Memory B cell (primary cell): ENCODE measurements at regions not wholly inside any gene's neighbourhood (a gene's known extent, or its start where the extent isn't known, plus 50 kb on each side); places are given as distances from the start of the nearest gene placed in this dataset.

Source experiments
- ATAC-seq: fragments of 150-1000 bp; cut with Tn5 transposase; 2 replicates; pipeline ENCODE4 v1.10.0; 2021; ENCODE audit warnings: low read depth, mild to moderate bottlenecking, moderate library complexity
- DNase-seq, 2 donors: peaks; one replicate each; pipeline ENCODE4 v3.0.0; 2022; ENCODE audit warnings: low spot score in 2 of 2
- H3K27ac Mint-ChIP-seq: one replicate; pipeline ENCODE4 v1.8.0; 2022; ENCODE audit warnings: mild to moderate bottlenecking, moderate library complexity, mixed read lengths
- H3K27me3 Mint-ChIP-seq: one replicate; pipeline ENCODE4 v1.8.0; 2022; ENCODE audit warnings: mixed read lengths
- H3K36me3 Mint-ChIP-seq: one replicate; pipeline ENCODE4 v1.8.0; 2022; ENCODE audit warnings: mild to moderate bottlenecking, mixed read lengths
- H3K4me1 Mint-ChIP-seq: one replicate; pipeline ENCODE4 v1.8.0; 2022; ENCODE audit warnings: mixed read lengths
- H3K4me3 Mint-ChIP-seq: one replicate; pipeline ENCODE4 v1.8.0; 2022; ENCODE audit warnings: mild to moderate bottlenecking, moderate library complexity, mixed read lengths
- H3K9me3 Mint-ChIP-seq: one replicate; pipeline ENCODE4 v1.8.0; 2022; ENCODE audit warnings: mixed read lengths

DNA sequence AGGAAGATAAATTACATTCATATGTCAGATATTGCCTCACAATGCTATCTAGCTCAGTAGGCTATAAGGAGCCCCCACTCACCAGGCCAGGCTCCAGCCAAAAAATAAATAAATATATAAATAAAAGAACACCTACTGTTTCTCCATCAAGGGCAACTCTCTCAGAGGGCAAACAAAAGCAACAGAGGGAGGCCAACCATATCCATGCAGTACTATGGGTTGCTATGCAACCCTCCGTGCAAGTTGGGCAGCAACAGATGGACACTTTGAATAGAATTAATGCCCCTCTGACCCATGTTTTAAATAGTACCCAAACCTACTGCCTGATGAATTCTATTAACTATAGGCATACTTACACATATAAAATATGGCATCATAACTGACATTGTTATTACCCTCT lies 279.8 kb upstream of the EDNRB start:
- no peaks in the 10 kb centered on the region for H3K9me3 Mint-ChIP-seq
- no peak for DNase-seq
- ATAC-seq = no peak

DNA sequence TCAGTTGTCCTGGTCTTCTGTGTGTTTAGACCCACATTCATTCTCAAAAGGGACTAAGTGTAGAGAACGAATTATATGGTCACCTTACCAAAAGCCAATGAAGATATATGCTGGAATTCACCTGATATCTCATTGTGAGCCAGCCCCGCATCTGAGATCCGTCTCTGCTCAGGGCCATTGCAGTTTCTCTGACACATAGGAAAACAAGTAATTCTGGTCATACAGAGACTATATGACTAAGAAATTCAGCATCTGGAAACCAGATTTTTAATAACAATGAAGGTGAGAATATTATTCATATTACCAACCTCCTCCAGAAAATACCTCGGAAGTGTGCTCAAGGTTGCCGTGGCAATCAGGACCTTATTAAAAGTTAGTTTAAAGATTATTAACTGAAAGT lies 278.6 kb upstream of the EDNRB start:
- no peak for ATAC-seq
- Mint-ChIP-seq H3K4me3 (no peak overlapping the region), H3K4me1 (no peaks in the 10 kb centered on the region), H3K27me3 (peaks cover 1% of the 10 kb centered on the region), H3K36me3 (no peaks in the 10 kb centered on the region), H3K27ac (no peak overlapping the region), H3K9me3 (no peaks in the 10 kb centered on the region)
- no peak for DNase-seq

More for the DNA sequence above, 279.8 kb upstream of the EDNRB start:
- no peaks in the 10 kb centered on the region for H3K4me1 Mint-ChIP-seq
- no peak overlapping the region for H3K4me3 Mint-ChIP-seq
- no peak overlapping the region for H3K27ac Mint-ChIP-seq
- H3K36me3 Mint-ChIP-seq = no peaks in the 10 kb centered on the region
- H3K27me3 Mint-ChIP-seq = peaks cover 1% of the 10 kb centered on the region

DNA sequence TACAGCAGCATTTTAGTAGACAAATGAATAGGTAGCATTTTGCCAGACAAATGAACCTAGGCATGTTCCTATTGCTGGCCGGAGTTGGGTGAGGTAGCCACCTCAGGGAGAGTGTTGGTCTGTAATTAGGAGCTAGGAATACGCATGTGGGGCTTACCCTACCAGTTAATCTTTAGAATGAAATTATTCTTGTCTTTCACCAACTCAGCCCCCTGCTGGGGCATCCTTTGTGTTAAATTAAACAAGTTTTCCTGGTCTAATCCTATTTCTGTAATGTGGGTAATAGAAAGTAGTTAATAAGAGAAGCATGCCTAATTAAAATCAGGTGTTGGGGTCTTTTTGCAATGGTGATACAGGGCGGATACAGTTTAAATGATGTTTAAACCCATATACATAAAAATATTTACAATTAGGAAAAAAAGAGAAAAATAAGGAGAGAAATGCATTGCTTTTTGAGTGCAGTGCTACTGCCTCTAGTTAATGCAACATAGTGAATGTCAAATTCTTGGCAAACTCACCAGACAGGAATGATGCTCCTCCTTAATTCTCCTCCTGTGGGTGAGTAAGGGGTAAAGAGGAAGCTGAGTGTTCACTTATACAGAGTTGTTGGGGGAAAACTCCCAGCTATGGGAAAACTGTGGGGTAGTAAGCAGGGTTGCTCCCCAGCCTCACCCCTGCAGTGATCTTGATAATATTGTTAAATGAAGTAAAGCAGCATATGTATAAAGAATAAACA lies 276.4 kb upstream of the EDNRB start:
- no peaks in the 10 kb centered on the region for H3K9me3 Mint-ChIP-seq
- no peak for DNase-seq

DNA sequence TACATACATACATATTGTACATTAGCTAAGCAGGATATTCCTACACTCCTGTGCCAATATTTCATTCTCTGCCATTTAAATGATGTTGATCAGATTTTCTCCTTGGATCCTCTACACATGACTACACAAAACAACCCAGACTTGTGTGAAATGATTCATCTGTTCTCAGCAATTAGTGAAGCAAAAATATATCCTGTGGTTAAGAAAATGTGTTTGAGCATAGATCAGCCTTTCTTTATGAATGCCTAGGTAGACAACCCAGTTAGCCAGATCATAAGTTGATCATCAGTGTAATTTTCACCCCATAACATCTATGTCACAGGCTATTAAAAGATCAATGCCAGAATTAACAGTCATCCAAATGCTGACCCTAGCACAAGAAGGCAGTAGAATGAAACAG lies 275.2 kb upstream of the EDNRB start:
- Mint-ChIP-seq H3K4me3 (no peak overlapping the region), H3K27me3 (no peaks in the 10 kb centered on the region)
- ATAC-seq = no peak

More for the DNA sequence above, 276.4 kb upstream of the EDNRB start:
- no peaks in the 10 kb centered on the region for H3K36me3 Mint-ChIP-seq
- H3K4me1 Mint-ChIP-seq = no peaks in the 10 kb centered on the region
- no peak for ATAC-seq
- H3K27me3 Mint-ChIP-seq = peaks cover 1% of the 10 kb centered on the region
- H3K4me3 Mint-ChIP-seq = no peak overlapping the region
- no peak overlapping the region for H3K27ac Mint-ChIP-seq

DNA sequence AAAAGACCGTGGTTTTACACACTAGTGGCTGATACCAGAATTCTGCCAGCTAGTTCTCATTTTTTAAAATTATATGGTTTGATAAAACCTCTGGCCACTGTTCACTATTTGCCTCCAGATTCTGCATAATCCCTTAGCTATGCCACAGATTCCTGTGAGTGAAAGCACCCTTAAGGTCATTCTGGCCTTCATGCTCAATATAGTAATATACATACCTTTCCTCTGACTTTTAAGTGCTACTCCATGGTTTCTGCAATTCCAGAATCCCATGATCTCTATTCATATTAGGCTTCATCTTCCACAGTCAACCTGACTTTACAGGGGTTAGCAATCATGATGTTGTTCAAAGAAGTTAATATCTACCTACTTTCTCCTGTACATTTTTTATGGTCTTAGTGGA lies 274.1 kb upstream of the EDNRB start:
- Mint-ChIP-seq H3K27me3 (no peaks in the 10 kb centered on the region), H3K36me3 (no peaks in the 10 kb centered on the region), H3K9me3 (no peaks in the 10 kb centered on the region), H3K27ac (no peak overlapping the region), H3K4me3 (no peak overlapping the region), H3K4me1 (no peaks in the 10 kb centered on the region)
- no peak for ATAC-seq
- DNase-seq = no peak

More for the DNA sequence above, 275.2 kb upstream of the EDNRB start:
- Mint-ChIP-seq H3K27ac (no peak overlapping the region), H3K9me3 (no peaks in the 10 kb centered on the region), H3K4me1 (no peaks in the 10 kb centered on the region), H3K36me3 (no peaks in the 10 kb centered on the region)
- DNase-seq = no peak

DNA sequence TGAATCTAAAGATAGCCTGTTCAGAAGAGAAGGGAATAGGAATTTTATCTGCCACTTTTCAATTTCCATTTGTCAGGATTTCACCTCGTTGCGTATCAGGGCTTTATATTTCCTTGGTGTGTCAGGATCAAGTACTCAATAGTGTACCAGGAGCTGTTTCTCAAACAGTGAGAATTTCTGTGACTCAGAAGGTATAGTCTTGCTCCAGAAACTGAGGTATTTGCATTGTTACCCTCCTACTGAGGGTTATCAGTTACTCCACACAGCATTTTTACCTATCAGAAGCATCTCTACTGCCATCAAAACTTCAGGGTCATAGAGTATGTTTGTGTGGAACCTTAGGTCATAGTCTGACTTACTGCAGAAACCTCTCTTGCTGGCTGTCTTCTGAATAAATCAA lies 271.7 kb upstream of the EDNRB start:
- peaks cover 5% of the 10 kb centered on the region for H3K4me1 Mint-ChIP-seq
- H3K4me3 Mint-ChIP-seq = no peak overlapping the region
- H3K36me3 Mint-ChIP-seq = no peaks in the 10 kb centered on the region
- DNase-seq (no peak), ATAC-seq (no peak)
- peaks cover 2% of the 10 kb centered on the region for H3K27me3 Mint-ChIP-seq
- no peak overlapping the region for H3K27ac Mint-ChIP-seq
- H3K9me3 Mint-ChIP-seq = no peaks in the 10 kb centered on the region

DNA sequence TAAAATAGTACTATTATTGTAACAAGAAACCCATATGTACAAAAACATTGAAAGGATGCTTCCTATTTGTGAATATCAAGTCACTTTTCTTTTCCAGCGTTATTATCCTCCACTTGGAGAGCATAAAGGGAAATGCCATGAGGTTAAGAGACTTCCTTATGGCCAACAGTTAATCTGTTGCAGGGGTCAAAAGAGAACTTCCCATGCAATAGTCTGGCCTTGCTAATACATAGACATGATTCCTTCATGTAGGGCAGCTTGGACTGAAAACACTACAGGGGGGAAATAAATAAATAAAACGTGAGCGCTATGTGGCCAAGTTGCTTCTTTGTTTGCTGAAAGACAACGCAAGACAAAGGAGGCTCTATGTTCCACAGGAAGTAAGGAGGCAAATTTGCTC lies 269.1 kb upstream of the EDNRB start:
- Mint-ChIP-seq H3K4me1 (peaks cover 5% of the 10 kb centered on the region), H3K36me3 (no peaks in the 10 kb centered on the region), H3K27ac (no peak overlapping the region), H3K9me3 (no peaks in the 10 kb centered on the region), H3K27me3 (peaks cover 2% of the 10 kb centered on the region), H3K4me3 (no peak overlapping the region)
- no peak for ATAC-seq
- no peak for DNase-seq

DNA sequence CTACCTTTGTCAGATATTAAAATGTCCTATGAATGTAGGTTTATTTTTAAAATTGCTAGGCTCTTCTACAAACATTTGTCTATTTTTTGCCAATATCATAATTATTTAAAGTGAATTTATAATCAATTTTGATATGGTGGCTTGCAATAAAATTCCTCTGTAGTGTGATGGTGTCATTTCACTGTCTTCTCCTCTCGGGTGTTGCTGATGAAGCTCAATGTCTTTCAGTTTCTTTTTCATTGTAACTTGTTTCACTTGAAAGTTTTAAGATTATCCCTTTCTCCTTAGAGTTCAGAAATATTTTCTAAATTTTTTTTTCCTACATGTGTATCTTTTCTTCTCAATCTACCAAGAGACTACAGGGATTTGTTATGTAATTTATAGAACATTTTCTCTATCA lies 267.1 kb upstream of the EDNRB start:
- DNase-seq (no peak), ATAC-seq (no peak)
- no peaks in the 10 kb centered on the region for H3K36me3 Mint-ChIP-seq
- no peak overlapping the region for H3K27ac Mint-ChIP-seq
- no peak overlapping the region for H3K4me3 Mint-ChIP-seq
- H3K9me3 Mint-ChIP-seq = no peaks in the 10 kb centered on the region
- H3K4me1 Mint-ChIP-seq = peaks cover 5% of the 10 kb centered on the region
- peaks cover 3% of the 10 kb centered on the region for H3K27me3 Mint-ChIP-seq

DNA sequence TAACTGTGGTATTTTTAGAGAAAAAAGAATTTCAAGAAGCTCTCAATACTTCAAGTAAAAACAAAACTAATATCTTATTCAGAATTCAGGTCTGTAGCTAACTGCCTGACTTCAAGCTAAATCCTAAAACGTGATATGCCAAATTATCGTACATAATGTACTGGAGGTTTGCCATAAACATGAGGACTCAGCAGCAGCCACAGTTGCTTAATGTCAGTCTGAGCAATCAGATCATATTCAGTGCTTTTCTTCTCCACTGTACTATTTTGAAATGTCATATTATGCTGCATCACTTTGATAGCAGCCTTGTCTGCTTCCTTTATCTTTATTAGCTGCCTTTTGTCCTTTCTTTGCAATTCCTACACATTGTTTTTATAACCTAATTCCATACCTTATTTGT lies 265.1 kb upstream of the EDNRB start:
- Mint-ChIP-seq H3K27me3 (peaks cover 5% of the 10 kb centered on the region), H3K4me1 (peaks cover 5% of the 10 kb centered on the region), H3K27ac (no peak overlapping the region), H3K4me3 (no peak overlapping the region), H3K9me3 (no peaks in the 10 kb centered on the region), H3K36me3 (no peaks in the 10 kb centered on the region)
- ATAC-seq = no peak
- DNase-seq = no peak

DNA sequence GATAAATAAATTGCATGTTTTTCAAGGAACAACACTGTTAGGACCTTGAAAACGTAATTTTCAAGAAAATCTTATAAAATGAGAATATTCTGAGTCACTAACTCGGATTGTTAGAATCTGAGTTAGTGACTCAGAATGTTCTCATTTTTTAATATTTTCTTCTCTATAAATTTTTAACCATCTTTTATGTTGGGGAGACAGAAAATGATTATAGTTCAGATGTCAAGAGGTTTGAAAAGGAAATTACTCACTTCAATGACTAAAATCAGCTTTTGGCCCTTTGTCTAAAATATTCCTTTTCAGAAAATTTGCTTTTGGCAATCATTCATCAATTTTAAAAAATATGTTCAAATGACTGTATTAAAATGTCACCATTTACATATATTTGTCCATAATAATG lies 264.2 kb upstream of the EDNRB start:
- H3K9me3 Mint-ChIP-seq = no peaks in the 10 kb centered on the region
- no peaks in the 10 kb centered on the region for H3K36me3 Mint-ChIP-seq
- no peak overlapping the region for H3K4me3 Mint-ChIP-seq
- H3K27me3 Mint-ChIP-seq = peaks cover 5% of the 10 kb centered on the region
- no peak overlapping the region for H3K27ac Mint-ChIP-seq
- ATAC-seq (no peak), DNase-seq (no peak)
- peaks cover 5% of the 10 kb centered on the region for H3K4me1 Mint-ChIP-seq

DNA sequence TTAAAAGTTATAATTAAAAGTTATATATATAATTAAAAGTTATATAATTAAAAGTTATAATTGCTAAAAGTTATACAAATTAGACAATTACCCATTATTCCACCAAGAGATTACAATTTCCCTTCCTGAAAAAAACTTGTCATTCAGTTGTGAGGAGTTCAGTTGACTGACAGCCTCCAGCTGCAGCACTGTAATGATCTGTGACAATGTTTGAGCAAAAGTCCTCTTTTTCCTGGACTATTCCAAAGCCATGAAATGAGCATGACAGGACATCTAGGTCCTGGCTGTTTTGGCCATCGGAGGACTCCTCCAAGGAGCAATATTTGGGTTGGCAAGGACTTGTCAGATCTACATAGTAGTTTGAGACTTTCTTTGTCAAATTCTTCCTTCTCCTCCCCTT lies 258.7 kb upstream of the EDNRB start:
- ATAC-seq (no peak), DNase-seq (no peak)
- no peaks in the 10 kb centered on the region for H3K4me1 Mint-ChIP-seq
- no peaks in the 10 kb centered on the region for H3K36me3 Mint-ChIP-seq
- peaks cover 3% of the 10 kb centered on the region for H3K27me3 Mint-ChIP-seq
- peaks cover 3% of the 10 kb centered on the region for H3K9me3 Mint-ChIP-seq
- no peak overlapping the region for H3K4me3 Mint-ChIP-seq
- no peak overlapping the region for H3K27ac Mint-ChIP-seq

DNA sequence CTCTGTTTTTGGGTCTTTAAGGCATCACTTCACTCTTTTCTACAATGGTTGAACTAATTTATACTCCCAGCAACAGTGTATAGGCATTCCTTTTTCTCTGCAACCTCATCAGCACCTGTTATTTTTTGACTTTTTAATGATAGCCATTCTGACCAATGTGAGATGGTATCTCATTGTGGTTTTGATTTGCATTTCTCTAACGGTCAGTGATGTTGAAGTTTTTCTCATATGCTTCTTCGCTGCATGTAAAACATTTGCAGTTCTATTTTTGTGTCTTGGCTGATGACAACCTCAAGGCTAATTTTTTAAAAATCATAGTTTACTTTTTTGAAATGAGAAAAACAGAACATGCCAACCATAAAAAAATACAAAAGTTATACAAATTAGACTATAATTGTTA lies 258.2 kb upstream of the EDNRB start:
- peaks cover 3% of the 10 kb centered on the region for H3K9me3 Mint-ChIP-seq
- ATAC-seq = no peak
- H3K36me3 Mint-ChIP-seq = no peaks in the 10 kb centered on the region
- no peak overlapping the region for H3K27ac Mint-ChIP-seq
- DNase-seq = no peak
- H3K4me3 Mint-ChIP-seq = no peak overlapping the region
- H3K4me1 Mint-ChIP-seq = no peaks in the 10 kb centered on the region
- peaks cover 2% of the 10 kb centered on the region for H3K27me3 Mint-ChIP-seq

DNA sequence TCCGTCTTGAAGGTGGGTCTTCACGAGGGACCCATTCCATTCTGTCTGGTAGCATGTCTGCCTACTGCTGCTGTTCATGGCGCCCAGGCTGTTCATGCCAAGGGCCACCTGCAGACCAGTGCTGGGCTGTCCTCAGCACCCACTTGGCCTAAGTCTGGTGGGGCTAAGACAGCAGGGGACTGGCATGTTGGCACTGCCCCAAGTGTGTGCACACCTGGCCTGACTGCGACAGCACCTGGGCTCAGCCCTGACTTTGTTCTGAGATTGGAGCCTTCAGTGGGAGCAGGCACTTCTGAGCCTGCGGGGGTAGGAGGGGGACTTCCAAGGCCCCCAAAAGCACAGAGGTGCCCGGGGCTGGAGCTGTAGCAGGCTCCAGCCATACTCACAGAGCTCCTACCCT lies 250.8 kb upstream of the EDNRB start:
- H3K9me3 Mint-ChIP-seq = peaks cover 1% of the 10 kb centered on the region
- no peak overlapping the region for H3K4me3 Mint-ChIP-seq
- no peak for ATAC-seq
- H3K27ac Mint-ChIP-seq = no peak overlapping the region
- no peaks in the 10 kb centered on the region for H3K36me3 Mint-ChIP-seq
- no peak for DNase-seq
- H3K4me1 Mint-ChIP-seq = no peaks in the 10 kb centered on the region
- H3K27me3 Mint-ChIP-seq = no peaks in the 10 kb centered on the region

DNA sequence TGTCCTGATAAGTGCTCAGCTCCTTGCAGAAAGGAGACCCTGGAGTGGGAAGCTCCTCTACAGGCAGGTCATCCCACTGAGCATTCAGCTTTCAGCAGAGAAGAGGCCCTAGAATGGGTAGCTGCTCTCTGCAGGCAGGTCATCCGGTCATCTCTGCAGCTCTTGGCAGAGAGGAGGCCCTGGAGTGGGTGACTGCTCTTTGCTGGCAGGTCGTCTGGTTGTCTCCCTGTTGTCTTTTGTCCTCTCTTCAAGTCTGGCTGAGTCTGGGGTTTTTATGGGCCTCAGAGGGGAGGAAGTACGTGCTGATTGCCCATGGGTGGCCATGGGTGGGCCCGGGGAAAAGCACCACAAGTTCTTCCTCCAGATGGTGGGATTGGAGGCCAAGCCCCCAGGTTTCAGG lies 250.3 kb upstream of the EDNRB start:
- Mint-ChIP-seq H3K27ac (no peak overlapping the region), H3K36me3 (no peaks in the 10 kb centered on the region), H3K27me3 (no peaks in the 10 kb centered on the region), H3K4me3 (no peak overlapping the region), H3K4me1 (no peaks in the 10 kb centered on the region), H3K9me3 (peaks cover 1% of the 10 kb centered on the region)
- DNase-seq (no peak), ATAC-seq (no peak)

DNA sequence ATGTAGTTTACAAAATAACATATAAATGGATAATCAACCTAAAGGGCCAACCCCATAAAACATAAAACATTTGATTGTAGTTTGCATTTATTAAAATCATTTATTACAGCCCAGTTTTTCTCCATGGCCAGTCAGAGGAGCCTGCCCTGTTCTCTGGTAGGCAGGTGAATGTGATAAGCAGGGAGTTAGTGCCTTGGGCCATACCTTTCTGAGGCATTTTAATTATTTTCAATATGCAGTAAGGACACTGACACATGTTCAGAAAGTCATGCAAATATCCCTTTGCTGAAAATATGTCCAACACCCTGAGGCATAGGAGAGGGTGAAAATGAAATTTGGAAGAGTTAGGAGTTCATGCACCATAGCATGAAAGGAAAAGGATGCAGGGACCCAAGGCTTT lies 242.6 kb upstream of the EDNRB start:
- peaks cover 3% of the 10 kb centered on the region for H3K27me3 Mint-ChIP-seq

More for the DNA sequence above, 242.6 kb upstream of the EDNRB start:
- Mint-ChIP-seq H3K36me3 (no peaks in the 10 kb centered on the region), H3K9me3 (no peaks in the 10 kb centered on the region), H3K4me1 (peaks cover 3% of the 10 kb centered on the region), H3K4me3 (no peak overlapping the region), H3K27ac (peak overlapping the region; percentile 20)
- ATAC-seq = no peak
- no peak for DNase-seq
